Breast epithelium (tissue), 3 donors: ENCODE measurements at regions not wholly inside any gene's neighbourhood (a gene's known extent, or its start where the extent isn't known, plus 50 kb on each side); places are given as distances from the start of the nearest gene placed in this dataset.

Experiments
- CTCF ChIP-seq, 3 donors: fragments of 450-650 bp; IDR thresholded peaks; one replicate each; pipeline ENCODE4 v1.5.1; 2016 to 2017; ENCODE audit warnings: antibody characterized with exemption in 3 of 3, mild to moderate bottlenecking in 3 of 3, moderate library complexity in 3 of 3
- POLR2A ChIP-seq: fragments of 450-650 bp; IDR thresholded peaks from one replicate; pipeline ENCODE4 v1.6.1; 2016; ENCODE audit warnings: antibody characterized with exemption, mild to moderate bottlenecking, moderate library complexity

GRCh38 chr21:28385845-28386244, 606.8 kb downstream of the LTN1 start:
- TF ChIP-seq POLR2A (no peak), CTCF (IDR thresholded peaks at IDR 0.05) (no peak)
